Vagina (tissue), 2 donors: ENCODE measurements at regions not wholly inside any gene's neighbourhood (a gene's known extent, or its start where the extent isn't known, plus 50 kb on each side); places are given as distances from the start of the nearest gene placed in this dataset.

Source experiments
- DNase-seq, 2 donors: peaks; one replicate each; pipeline ENCODE4 v3.0.0-alpha.2; 2017; ENCODE audit errors: extremely low spot score in 2 of 2
- H3K27ac ChIP-seq: fragments of 200-600 bp; sonication (generic); one replicate; pipeline ENCODE4 v1.5.1; 2019
- H3K27me3 ChIP-seq: fragments of 200-600 bp; sonication (generic); one replicate; pipeline ENCODE4 v1.5.1; 2019
- H3K36me3 ChIP-seq, 2 donors: fragments of 200-600 bp; sonication (generic); one replicate each; pipeline ENCODE4 v1.5.1; 2017 to 2019
- H3K4me1 ChIP-seq: fragments of 200-600 bp; sonication (generic); one replicate; pipeline ENCODE4 v1.5.1; 2019
- H3K4me3 ChIP-seq, 2 donors: fragments of 200-600 bp; sonication (generic); 1 replicate in 1 of 2; 2 replicates in 1 of 2; pipeline ENCODE4 v1.5.1; 2016 to 2019
- H3K9me3 ChIP-seq: fragments of 200-600 bp; sonication (generic); one replicate; pipeline ENCODE4 v1.5.1; 2019
- POLR2A ChIP-seq, 2 donors: fragments of 450-650 bp; IDR thresholded peaks; one replicate each; pipeline ENCODE4 v1.6.1; 2017; ENCODE audit warnings: antibody characterized with exemption in 2 of 2, mild to moderate bottlenecking in 2 of 2, moderate library complexity in 2 of 2
- POLR2AphosphoS5 ChIP-seq, 2 donors: sonication (generic); formaldehyde crosslinking; IDR thresholded peaks; one replicate each; pipeline ENCODE4 v1.9.0; 2017; ENCODE audit warnings: antibody characterized with exemption in 2 of 2, mild to moderate bottlenecking in 2 of 2, low read depth in 1 of 2; ENCODE audit not compliant: insufficient read depth in 1 of 2
- intact Hi-C: fragments of 100-400 bp; cut with DNase I; formaldehyde crosslinking; loops from one replicate; pipeline ENCODE4 v1.15.1; 2023
- TF ChIP-seq, protein P1 (sequence below), 3 experiments: fragments of 450-650 bp in 2 of 3; fragments of 200-600 bp in 1 of 3; sonication (generic) in 1 of 3; IDR thresholded peaks; one replicate each; pipeline ENCODE4 v1.5.1; 2017 to 2019; ENCODE audit warnings: antibody characterized with exemption in 3 of 3, mild to moderate bottlenecking in 2 of 3, moderate library complexity in 2 of 3

DNA sequence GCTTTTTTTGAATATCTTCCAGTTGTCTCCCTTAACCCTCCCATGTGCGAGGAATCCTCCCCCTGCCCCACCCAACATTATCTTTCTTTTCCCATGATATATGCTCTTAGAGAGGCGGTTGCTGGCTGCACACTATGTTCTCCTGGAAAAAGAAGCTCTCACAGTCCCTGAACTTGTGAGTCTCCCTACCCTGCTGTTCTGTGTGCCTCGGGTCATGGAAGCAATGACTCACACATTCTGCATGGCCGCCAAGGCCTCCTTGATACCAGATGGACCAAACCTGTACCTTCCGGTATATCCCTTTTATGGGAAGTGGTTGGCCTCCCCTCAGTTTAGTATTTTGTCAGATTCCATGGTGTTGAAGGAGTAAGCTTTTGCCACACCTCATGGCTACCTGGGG, 705.4 kb downstream of the SLITRK6 start:
- intact Hi-C loops: no loop called here
- Histone ChIP-seq H3K9me3 (no peaks in the 10 kb centered on the region), H3K4me1 (no peaks in the 10 kb centered on the region), H3K4me3 (no peak overlapping the region), H3K27me3 (no peaks in the 10 kb centered on the region), H3K27ac (no peak overlapping the region), H3K36me3 (no peaks in the 10 kb centered on the region)
- TF ChIP-seq POLR2AphosphoS5 (IDR thresholded peaks at IDR 0.05; ENCODE audit: insufficient read depth in 1 of 2, low read depth in 1 of 2) (no peak), POLR2A (IDR thresholded peaks at IDR 0.05) (no peak)
- TF ChIP-seq, protein P1, sequence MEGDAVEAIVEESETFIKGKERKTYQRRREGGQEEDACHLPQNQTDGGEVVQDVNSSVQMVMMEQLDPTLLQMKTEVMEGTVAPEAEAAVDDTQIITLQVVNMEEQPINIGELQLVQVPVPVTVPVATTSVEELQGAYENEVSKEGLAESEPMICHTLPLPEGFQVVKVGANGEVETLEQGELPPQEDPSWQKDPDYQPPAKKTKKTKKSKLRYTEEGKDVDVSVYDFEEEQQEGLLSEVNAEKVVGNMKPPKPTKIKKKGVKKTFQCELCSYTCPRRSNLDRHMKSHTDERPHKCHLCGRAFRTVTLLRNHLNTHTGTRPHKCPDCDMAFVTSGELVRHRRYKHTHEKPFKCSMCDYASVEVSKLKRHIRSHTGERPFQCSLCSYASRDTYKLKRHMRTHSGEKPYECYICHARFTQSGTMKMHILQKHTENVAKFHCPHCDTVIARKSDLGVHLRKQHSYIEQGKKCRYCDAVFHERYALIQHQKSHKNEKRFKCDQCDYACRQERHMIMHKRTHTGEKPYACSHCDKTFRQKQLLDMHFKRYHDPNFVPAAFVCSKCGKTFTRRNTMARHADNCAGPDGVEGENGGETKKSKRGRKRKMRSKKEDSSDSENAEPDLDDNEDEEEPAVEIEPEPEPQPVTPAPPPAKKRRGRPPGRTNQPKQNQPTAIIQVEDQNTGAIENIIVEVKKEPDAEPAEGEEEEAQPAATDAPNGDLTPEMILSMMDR (IDR thresholded peaks at IDR 0.05): no peak
- no peak for DNase-seq

DNA sequence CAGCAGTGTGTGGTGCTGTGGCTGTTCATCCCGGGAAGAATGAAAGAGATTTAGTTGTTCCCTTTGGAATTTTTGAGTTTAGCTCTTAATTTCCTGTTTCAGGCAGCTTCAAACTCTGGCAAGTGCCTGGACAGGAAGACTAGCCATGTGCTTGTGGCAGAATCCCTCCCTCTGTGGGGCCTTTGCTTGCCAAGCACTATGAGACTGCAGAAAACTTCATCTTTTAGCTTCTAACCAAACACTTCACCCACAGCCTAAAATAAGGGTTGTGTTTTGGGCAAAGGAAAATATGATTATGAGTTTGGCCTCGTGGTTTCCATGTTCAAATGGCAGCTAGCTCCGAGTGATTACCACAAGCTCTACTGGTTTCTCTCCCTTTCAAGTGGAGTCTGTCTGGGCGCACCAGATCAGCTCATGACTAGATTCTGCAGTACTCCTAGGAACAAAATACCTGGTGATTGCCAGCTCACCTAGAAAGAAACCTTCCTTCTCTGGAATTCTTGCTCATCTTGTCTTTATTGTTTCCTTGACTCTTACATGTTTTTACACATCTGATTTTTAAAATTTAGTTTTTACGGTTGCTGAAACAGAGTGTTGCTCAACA, 707.5 kb downstream of the SLITRK6 start:
- Histone ChIP-seq H3K27ac (no peak overlapping the region), H3K4me3 (no peak overlapping the region), H3K9me3 (no peaks in the 10 kb centered on the region), H3K36me3 (no peaks in the 10 kb centered on the region), H3K27me3 (no peaks in the 10 kb centered on the region), H3K4me1 (no peaks in the 10 kb centered on the region)
- intact Hi-C loops: no loop called here
- no peak for DNase-seq
- TF ChIP-seq POLR2AphosphoS5 (IDR thresholded peaks at IDR 0.05; ENCODE audit: insufficient read depth in 1 of 2, low read depth in 1 of 2): no peak
- no peak for TF ChIP-seq POLR2A (IDR thresholded peaks at IDR 0.05)
- TF ChIP-seq, protein P1 (IDR thresholded peaks at IDR 0.05): no peak

DNA sequence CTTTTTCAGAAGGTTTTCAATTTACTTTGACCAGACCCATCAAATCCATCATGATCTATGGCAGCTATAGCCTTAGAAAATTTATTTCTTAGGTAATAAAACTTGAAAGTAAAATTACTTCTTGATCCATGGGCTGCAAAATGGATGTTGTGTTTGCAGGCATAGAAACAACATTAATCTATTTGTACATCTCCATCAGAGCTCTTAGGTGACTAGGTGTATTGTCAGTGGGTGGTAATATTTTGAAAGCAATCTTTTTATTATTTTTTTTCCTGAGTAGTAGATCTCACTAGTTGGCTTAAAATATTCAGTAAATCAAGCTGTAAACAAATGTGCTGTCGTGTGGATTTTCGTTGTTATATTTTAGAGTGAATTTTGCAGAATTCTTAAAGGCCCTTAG, 710.0 kb downstream of the SLITRK6 start:
- H3K27me3 ChIP-seq: no peaks in the 10 kb centered on the region
- H3K27ac ChIP-seq: no peak overlapping the region
- H3K4me1 ChIP-seq: no peaks in the 10 kb centered on the region
- TF ChIP-seq POLR2AphosphoS5 (IDR thresholded peaks at IDR 0.05; ENCODE audit: insufficient read depth in 1 of 2, low read depth in 1 of 2) (no peak), POLR2A (IDR thresholded peaks at IDR 0.05) (no peak)
- TF ChIP-seq, protein P1 (IDR thresholded peaks at IDR 0.05): no peak
- DNase-seq: no peak
- H3K4me3 ChIP-seq: no peak overlapping the region
- H3K36me3 ChIP-seq: no peaks in the 10 kb centered on the region
- no peaks in the 10 kb centered on the region for H3K9me3 ChIP-seq
- intact Hi-C loops: no loop called here

DNA sequence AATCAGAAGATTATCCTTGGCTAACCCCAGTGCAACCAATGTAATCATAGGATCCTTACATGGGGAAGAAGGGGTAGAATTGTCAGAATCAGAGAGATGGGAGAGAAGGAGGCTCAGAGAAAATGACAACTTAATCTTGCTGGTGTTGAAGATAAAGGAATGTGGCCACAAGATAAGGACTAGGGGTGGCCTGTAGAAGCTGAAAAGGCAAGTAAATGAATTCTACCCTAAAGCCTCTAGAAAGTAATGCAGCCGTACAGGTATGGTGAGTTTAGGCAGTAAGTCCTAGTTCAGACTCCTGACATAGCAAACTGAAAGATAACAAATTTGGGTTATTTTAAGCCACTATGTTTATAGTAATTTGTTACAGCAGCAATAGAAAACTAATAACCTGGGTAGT, 718.5 kb downstream of the SLITRK6 start:
- no peaks in the 10 kb centered on the region for H3K27me3 ChIP-seq
- H3K27ac ChIP-seq: no peak overlapping the region
- TF ChIP-seq POLR2A (IDR thresholded peaks at IDR 0.05) (no peak), POLR2AphosphoS5 (IDR thresholded peaks at IDR 0.05; ENCODE audit: insufficient read depth in 1 of 2, low read depth in 1 of 2) (no peak)
- TF ChIP-seq, protein P1 (IDR thresholded peaks at IDR 0.05): no peak
- H3K9me3 ChIP-seq: no peaks in the 10 kb centered on the region
- DNase-seq: no peak
- H3K4me3 ChIP-seq: no peak overlapping the region
- intact Hi-C loops: no loop called here
- no peaks in the 10 kb centered on the region for H3K36me3 ChIP-seq
- no peaks in the 10 kb centered on the region for H3K4me1 ChIP-seq

DNA sequence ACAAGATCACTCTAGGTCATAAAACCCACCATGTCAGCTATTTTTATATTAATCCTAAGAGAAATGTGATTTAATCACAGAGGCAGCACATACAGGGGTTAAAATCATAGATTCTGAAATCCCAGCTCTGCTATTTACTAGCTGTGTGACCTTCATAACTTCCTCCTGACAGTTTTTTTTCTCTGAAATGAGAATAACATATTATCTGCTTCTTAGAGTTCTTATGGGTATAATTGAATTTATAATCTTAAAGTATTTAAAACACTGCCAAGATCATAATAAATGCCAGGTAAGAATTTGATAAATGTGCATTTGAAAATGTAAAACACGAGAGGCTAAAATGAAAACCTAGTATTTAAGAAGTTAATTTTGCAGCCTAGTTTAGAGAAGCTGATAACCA, 722.9 kb downstream of the SLITRK6 start:
- intact Hi-C loops: no loop called here
- H3K27ac ChIP-seq: no peak overlapping the region
- TF ChIP-seq POLR2A (IDR thresholded peaks at IDR 0.05): no peak
- no peak for TF ChIP-seq POLR2AphosphoS5 (IDR thresholded peaks at IDR 0.05; ENCODE audit: insufficient read depth in 1 of 2, low read depth in 1 of 2)
- TF ChIP-seq, protein P1 (IDR thresholded peaks at IDR 0.05): no peak
- H3K4me1 ChIP-seq: no peaks in the 10 kb centered on the region
- H3K9me3 ChIP-seq: no peaks in the 10 kb centered on the region
- no peak for DNase-seq
- H3K36me3 ChIP-seq: no peaks in the 10 kb centered on the region
- H3K4me3 ChIP-seq: no peak overlapping the region
- no peaks in the 10 kb centered on the region for H3K27me3 ChIP-seq
